Stimulated activated naive CD4-positive, alpha-beta T cell (primary cell): ENCODE measurements at regions not wholly inside any gene's neighbourhood (a gene's known extent, or its start where the extent isn't known, plus 50 kb on each side); places are given as distances from the start of the nearest gene placed in this dataset.

Experiments used
- DNase-seq, 6 experiments: peaks; one replicate each; lab custom pipeline; 2025; lab: John Stamatoyannopoulos, UW

GRCh38 chrX:30504309-30504708, 73.3 kb downstream of the TASL start:
- peak in 1 of 6 experiments; percentile 33 for DNase-seq

GRCh38 chrX:30495468-30495867, 82.1 kb downstream of the TASL start:
- no peak for DNase-seq

DNA sequence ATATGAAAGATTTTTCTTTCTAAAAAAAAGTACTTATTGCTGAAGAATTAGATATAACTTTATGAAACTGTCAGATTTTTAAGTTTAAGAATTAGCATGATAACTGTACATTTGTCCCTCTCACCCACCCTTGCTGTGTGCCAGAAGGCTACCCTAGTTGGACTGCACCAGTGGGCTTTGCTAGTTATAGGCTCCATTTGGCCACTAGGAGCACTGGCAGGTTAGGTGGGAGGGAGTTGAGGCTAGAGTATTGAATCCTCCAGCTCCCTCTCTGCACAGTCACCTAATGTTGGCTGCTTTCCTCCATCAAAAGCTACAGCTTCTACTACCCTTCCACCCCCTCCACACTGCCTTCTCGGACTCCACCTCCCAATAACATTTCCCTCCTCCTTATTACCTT, 84.2 kb downstream of the TASL start:
- no peak for DNase-seq

GRCh38 chrX:30489323-30489722, 88.2 kb downstream of the TASL start:
- DNase-seq, result no peak

DNA sequence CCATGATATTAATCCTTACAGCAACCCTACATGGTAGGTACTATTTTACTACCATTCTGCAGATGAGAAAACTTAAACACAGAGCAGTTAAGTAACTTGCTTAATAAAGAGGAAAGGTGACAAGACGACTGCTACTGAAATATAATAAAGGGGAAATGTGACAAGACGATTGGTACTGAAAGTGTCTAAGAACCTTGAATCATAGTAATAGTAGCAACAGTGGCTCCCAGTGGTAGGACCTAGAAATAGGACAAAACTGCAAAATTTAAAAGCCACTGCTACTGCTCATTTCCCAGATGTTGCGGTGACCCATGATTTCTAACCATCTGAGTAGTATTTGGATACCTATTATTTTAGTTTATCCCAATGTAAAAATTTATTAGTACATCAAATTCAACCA, 89.5 kb downstream of the TASL start:
- DNase-seq, result no peak

DNA sequence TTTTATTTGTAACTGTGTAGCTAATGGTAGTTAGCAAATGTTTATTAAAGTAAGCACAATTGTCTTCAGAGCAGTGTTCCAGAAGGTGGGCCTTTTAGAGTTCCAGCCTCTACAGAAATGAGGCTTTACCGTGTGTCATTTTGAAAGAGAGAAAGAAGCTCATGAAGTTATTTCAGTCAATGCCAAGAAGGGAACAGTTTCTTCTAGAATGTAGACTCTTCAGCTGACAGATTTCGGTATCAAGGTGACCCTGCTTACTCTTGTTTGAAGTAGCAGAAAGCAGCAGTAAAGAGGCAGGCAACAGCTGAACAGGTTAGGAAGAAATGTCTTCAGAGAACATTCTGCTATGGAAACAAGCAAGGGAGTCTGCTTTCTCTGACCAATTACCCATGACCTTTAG, 93.6 kb downstream of the TASL start:
- DNase-seq, result no peak

DNA sequence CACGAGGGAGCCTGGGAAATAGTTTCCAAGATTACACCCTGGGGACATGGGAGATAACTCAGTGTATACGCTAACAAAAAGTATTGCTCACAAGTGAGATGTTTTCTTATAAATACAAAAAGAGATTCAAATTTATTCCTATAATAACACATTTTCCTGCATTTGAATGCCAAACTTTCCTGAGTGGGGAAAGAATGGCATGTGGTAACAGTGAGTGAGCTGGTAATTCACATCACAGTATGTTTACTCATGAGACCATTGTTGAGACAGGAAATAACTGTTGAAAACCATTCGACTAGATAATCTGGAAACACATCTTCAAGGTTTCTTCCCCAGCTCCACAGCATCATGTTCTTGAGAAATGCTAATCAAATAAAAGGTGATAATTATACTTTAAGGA, 109.1 kb downstream of the TASL start:
- no peak for DNase-seq
